Keratinocyte (primary cell): ENCODE measurements at regions not wholly inside any gene's neighbourhood (a gene's known extent, or its start where the extent isn't known, plus 50 kb on each side); places are given as distances from the start of the nearest gene placed in this dataset.

Experiments used
- DNase-seq: peaks from one replicate; pipeline ENCODE4 v3.0.0-alpha.2; 2011; ENCODE audit warnings: low read depth, missing footprints, low spot score
- FAIRE-seq: peaks from 2 replicates; lab custom pipeline; 2011; peaks lifted over from hg19 to GRCh38; lab: Jason Lieb, UNC
- H2AFZ ChIP-seq: 2 replicates; pipeline ENCODE4 v1.6.0; 2012; ENCODE audit warnings: low read length, control low read depth, inconsistent platforms; ENCODE audit not compliant: control insufficient read depth
- H3K27ac ChIP-seq: 2 replicates; pipeline ENCODE4 v1.5.1; 2011; ENCODE audit warnings: low read length; ENCODE audit not compliant: control insufficient read depth, insufficient read depth
- H3K27me3 ChIP-seq: 3 replicates; pipeline ENCODE4 v1.6.0; 2011; ENCODE audit warnings: low read length; ENCODE audit not compliant: control insufficient read depth, insufficient read depth; ENCODE audit errors: extremely low read depth
- H3K36me3 ChIP-seq, 2 experiments: 2 replicates in 1 of 2; 3 replicates in 1 of 2; pipeline ENCODE4 v1.5.1; 2011; ENCODE audit warnings: low read length in 2 of 2, mild to moderate bottlenecking in 1 of 2; ENCODE audit not compliant: control insufficient read depth in 2 of 2, insufficient read depth in 2 of 2; ENCODE audit errors: extremely low read depth in 1 of 2
- H3K4me1 ChIP-seq: 3 replicates; pipeline ENCODE4 v1.5.1; 2011; ENCODE audit warnings: low read length; ENCODE audit not compliant: control insufficient read depth, insufficient read depth; ENCODE audit errors: extremely low read depth
- H3K4me2 ChIP-seq: 3 replicates; pipeline ENCODE4 v1.6.0; 2011; ENCODE audit warnings: low read depth, low read length; ENCODE audit not compliant: control insufficient read depth, insufficient read depth; ENCODE audit errors: extremely low read depth
- H3K4me3 ChIP-seq, 3 experiments: fragments of 200-600 bp in 1 of 3; sonication (generic) in 1 of 3; 2 replicates in 2 of 3; 3 replicates in 1 of 3; pipeline ENCODE4 v1.5.1; 2011 to 2016; ENCODE audit warnings: low read length in 3 of 3, mild to moderate bottlenecking in 3 of 3, control low read depth in 2 of 3, inconsistent platforms in 1 of 3, low read depth in 1 of 3, mixed read lengths in 1 of 3, mixed run types in 1 of 3, moderate library complexity in 1 of 3; ENCODE audit not compliant: control insufficient read depth in 2 of 3, insufficient read depth in 2 of 3; ENCODE audit errors: extremely low read depth in 1 of 3
- H3K79me2 ChIP-seq: 2 replicates; pipeline ENCODE4 v1.6.0; 2012; ENCODE audit warnings: low read length; ENCODE audit not compliant: control insufficient read depth, insufficient read depth
- H3K9ac ChIP-seq: 3 replicates; pipeline ENCODE4 v1.6.0; 2011; ENCODE audit warnings: low read length; ENCODE audit not compliant: control insufficient read depth, insufficient read depth; ENCODE audit errors: extremely low read depth
- H3K9me1 ChIP-seq: 3 replicates; pipeline ENCODE4 v1.6.0; 2011; ENCODE audit warnings: low read length; ENCODE audit not compliant: control insufficient read depth, insufficient read depth; ENCODE audit errors: extremely low read depth
- H3K9me3 ChIP-seq: 2 replicates; pipeline ENCODE4 v1.5.1; 2012; ENCODE audit warnings: low read depth, low read length; ENCODE audit not compliant: control insufficient read depth
- H4K20me1 ChIP-seq: 3 replicates; pipeline ENCODE4 v1.6.0; 2011; ENCODE audit warnings: low read length; ENCODE audit not compliant: control insufficient read depth, insufficient read depth; ENCODE audit errors: extremely low read depth
- CTCF ChIP-seq, 3 experiments: IDR thresholded peaks in 1 of 3; conservative IDR thresholded peaks in 1 of 3; optimal IDR thresholded peaks in 1 of 3; 2 replicates in 2 of 3; 3 replicates in 1 of 3; pipeline versions ENCODE3 to v1.5.1; 2011; ENCODE audit warnings: low read length in 3 of 3, mild to moderate bottlenecking in 3 of 3, moderate library complexity in 2 of 3, control low read depth in 1 of 3, inconsistent platforms in 1 of 3; ENCODE audit not compliant: insufficient read depth in 2 of 3; ENCODE audit errors: extremely low read depth in 1 of 3
- EZH2 ChIP-seq: IDR thresholded peaks from one replicate; pipeline ENCODE4 v1.6.1; 2012; ENCODE audit warnings: inconsistent platforms, mild to moderate bottlenecking, low read length, moderate library complexity
- dilution Hi-C: fragments of 300-500 bp; cut with MboI; formaldehyde crosslinking; loops from one replicate; pipeline ENCODE4 v1.7.0; 2020; ENCODE audit warnings: low sequenced_read_pairs; ENCODE audit not compliant: extremely low pct_ligation_motif_present

- no peak for TF ChIP-seq EZH2
- H3K9ac ChIP-seq: no peak overlapping the region
- H3K27ac ChIP-seq: no peak overlapping the region
- no peaks in the 10 kb centered on the region for H3K27me3 ChIP-seq
- no peaks in the 10 kb centered on the region for H3K79me2 ChIP-seq
- no peaks in the 10 kb centered on the region for H3K36me3 ChIP-seq
- H3K4me2 ChIP-seq: no peak overlapping the region
- DNase-seq (no peak), FAIRE-seq (no peak)
- H4K20me1 ChIP-seq: no peaks in the 10 kb centered on the region
- dilution Hi-C loops: no loop called here
- H3K4me1 ChIP-seq: no peaks in the 10 kb centered on the region
- no peak overlapping the region for H3K4me3 ChIP-seq
- H3K9me3 ChIP-seq: no peaks in the 10 kb centered on the region
- no peak overlapping the region for H2AFZ ChIP-seq
- H3K9me1 ChIP-seq: no peaks in the 10 kb centered on the region
Observed at GRCh38 chr2:220071696-220072095, 444.3 kb downstream of the SLC4A3 start.

GRCh38 chr2:220072669-220073220 lies 445.3 kb downstream of the SLC4A3 start:
- no peaks in the 10 kb centered on the region for H3K27me3 ChIP-seq
- no peak overlapping the region for H3K9ac ChIP-seq
- H3K4me3 ChIP-seq: no peak overlapping the region
- no peaks in the 10 kb centered on the region for H3K4me1 ChIP-seq
- H3K79me2 ChIP-seq: no peaks in the 10 kb centered on the region
- no peak overlapping the region for H3K27ac ChIP-seq
- TF ChIP-seq EZH2 (no peak), CTCF (optimal IDR thresholded peaks at IDR 0.05 in 1 of 3, IDR thresholded peaks at IDR 0.05 in 1 of 3, conservative IDR thresholded peaks at IDR 0.05 in 1 of 3; ENCODE audit: extremely low read depth in 1 of 3, insufficient read depth in 2 of 3, low read length in 3 of 3) (no peak)
- no peaks in the 10 kb centered on the region for H3K9me3 ChIP-seq
- H3K36me3 ChIP-seq: no peaks in the 10 kb centered on the region
- no peak overlapping the region for H3K4me2 ChIP-seq
- no peaks in the 10 kb centered on the region for H3K9me1 ChIP-seq
- dilution Hi-C loops: no loop called here
- DNase-seq: no peak
- H2AFZ ChIP-seq: no peak overlapping the region
- H4K20me1 ChIP-seq: no peaks in the 10 kb centered on the region
- no peak for FAIRE-seq

GRCh38 chr2:220075835-220076234 lies 448.4 kb downstream of the SLC4A3 start:
- Histone ChIP-seq H3K4me2 (no peak overlapping the region), H2AFZ (no peak overlapping the region), H3K9ac (no peak overlapping the region), H3K27ac (no peak overlapping the region), H3K4me1 (no peaks in the 10 kb centered on the region), H3K79me2 (no peaks in the 10 kb centered on the region), H4K20me1 (no peaks in the 10 kb centered on the region), H3K4me3 (no peak overlapping the region), H3K9me1 (no peaks in the 10 kb centered on the region), H3K27me3 (no peaks in the 10 kb centered on the region), H3K9me3 (no peaks in the 10 kb centered on the region), H3K36me3 (no peaks in the 10 kb centered on the region)
- DNase-seq: no peak
- TF ChIP-seq EZH2 (no peak), CTCF (optimal IDR thresholded peaks at IDR 0.05 in 1 of 3, IDR thresholded peaks at IDR 0.05 in 1 of 3, conservative IDR thresholded peaks at IDR 0.05 in 1 of 3; ENCODE audit: extremely low read depth in 1 of 3, insufficient read depth in 2 of 3, low read length in 3 of 3) (no peak)
- FAIRE-seq: no peak
- dilution Hi-C loops: no loop called here
